Progenitor cell of endocrine pancreas (in vitro differentiated cells): ENCODE measurements at regions not wholly inside any gene's neighbourhood (a gene's known extent, or its start where the extent isn't known, plus 50 kb on each side); places are given as distances from the start of the nearest gene placed in this dataset.

Experiments used
- DNase-seq: peaks from one replicate; pipeline ENCODE4 v3.0.0; 2021; ENCODE audit warnings: low spot score; ENCODE audit not compliant: unreplicated experiment
- H3K27ac Mint-ChIP-seq: 2 replicates; pipeline ENCODE4 v1.8.0; 2021; ENCODE audit warnings: mild to moderate bottlenecking, moderate library complexity, mixed read lengths
- H3K27me3 Mint-ChIP-seq: 2 replicates; pipeline ENCODE4 v1.8.0; 2021; ENCODE audit warnings: mixed read lengths
- H3K36me3 Mint-ChIP-seq: 2 replicates; pipeline ENCODE4 v1.8.0; 2022; ENCODE audit warnings: mixed read lengths; ENCODE audit not compliant: insufficient read depth
- H3K4me1 Mint-ChIP-seq: 2 replicates; pipeline ENCODE4 v1.8.0; 2021; ENCODE audit warnings: low read depth, mixed read lengths
- H3K4me3 Mint-ChIP-seq: 2 replicates; pipeline ENCODE4 v1.8.0; 2021; ENCODE audit warnings: low read depth, mild to moderate bottlenecking, moderate library complexity, mixed read lengths
- H3K9me3 Mint-ChIP-seq: 2 replicates; pipeline ENCODE4 v1.8.0; 2021; ENCODE audit warnings: low read depth, mixed read lengths
- CTCF ChIP-seq: fragments of 200-600 bp; sonication (generic); IDR thresholded peaks from one replicate; pipeline ENCODE4 v1.5.0; 2021; ENCODE audit warnings: antibody characterized with exemption, mild to moderate bottlenecking; ENCODE audit not compliant: unreplicated experiment

- H3K36me3 Mint-ChIP-seq = no peaks in the 10 kb centered on the region
- DNase-seq = no peak
- no peaks in the 10 kb centered on the region for H3K27me3 Mint-ChIP-seq
- H3K4me3 Mint-ChIP-seq = no peak overlapping the region
- no peak for TF ChIP-seq CTCF
- peaks cover 12% of the 10 kb centered on the region for H3K4me1 Mint-ChIP-seq
- H3K27ac Mint-ChIP-seq = no peak overlapping the region
- peaks cover under 1% of the 10 kb centered on the region for H3K9me3 Mint-ChIP-seq
Observed at GRCh38 chr2:67503066-67503795, 106.1 kb downstream of the ETAA1 start.

- no peaks in the 10 kb centered on the region for H3K27me3 Mint-ChIP-seq
- TF ChIP-seq CTCF = no peak
Observed at GRCh38 chr2:67510745-67511144, 113.6 kb downstream of the ETAA1 start.

GRCh38 chr2:67514515-67514914 lies 117.4 kb downstream of the ETAA1 start:
- no peak for DNase-seq
- peaks cover 6% of the 10 kb centered on the region for H3K9me3 Mint-ChIP-seq
- H3K4me1 Mint-ChIP-seq = peaks cover 2% of the 10 kb centered on the region
- H3K27ac Mint-ChIP-seq = no peak overlapping the region
- H3K27me3 Mint-ChIP-seq = no peaks in the 10 kb centered on the region
- peaks cover 3% of the 10 kb centered on the region for H3K36me3 Mint-ChIP-seq
- H3K4me3 Mint-ChIP-seq = no peak overlapping the region
- no peak for TF ChIP-seq CTCF

More at GRCh38 chr2:67510745-67511144, 113.6 kb downstream of the ETAA1 start:
- Mint-ChIP-seq H3K9me3 (peaks cover 5% of the 10 kb centered on the region), H3K4me1 (peaks cover 2% of the 10 kb centered on the region), H3K4me3 (no peak overlapping the region), H3K36me3 (peaks cover 2% of the 10 kb centered on the region), H3K27ac (no peak overlapping the region)
- no peak for DNase-seq

- Mint-ChIP-seq H3K36me3 (peaks cover 3% of the 10 kb centered on the region), H3K9me3 (peaks cover 6% of the 10 kb centered on the region), H3K4me1 (peaks cover 2% of the 10 kb centered on the region), H3K27me3 (no peaks in the 10 kb centered on the region), H3K4me3 (no peak overlapping the region), H3K27ac (no peak overlapping the region)
- no peak for DNase-seq
- TF ChIP-seq CTCF = no peak
Observed at GRCh38 chr2:67515056-67515455, 117.9 kb downstream of the ETAA1 start.

- Mint-ChIP-seq H3K9me3 (peaks cover 6% of the 10 kb centered on the region), H3K4me1 (peaks cover 2% of the 10 kb centered on the region), H3K4me3 (no peak overlapping the region), H3K27ac (no peak overlapping the region), H3K27me3 (no peaks in the 10 kb centered on the region), H3K36me3 (peaks cover 3% of the 10 kb centered on the region)
- DNase-seq = no peak
- no peak for TF ChIP-seq CTCF
Observed at GRCh38 chr2:67515538-67515937, 118.4 kb downstream of the ETAA1 start.
